HG03175 (cell line): ENCODE measurements at regions not wholly inside any gene's neighbourhood (a gene's known extent, or its start where the extent isn't known, plus 50 kb on each side); places are given as distances from the start of the nearest gene placed in this dataset.

Experiments used
- ATAC-seq: cut with Tn5 transposase; IDR thresholded peaks from one replicate; pipeline ENCODE4 v1.9.1; 2021; ENCODE audit warnings: mild to moderate bottlenecking, moderate library complexity; ENCODE audit not compliant: unreplicated experiment

DNA sequence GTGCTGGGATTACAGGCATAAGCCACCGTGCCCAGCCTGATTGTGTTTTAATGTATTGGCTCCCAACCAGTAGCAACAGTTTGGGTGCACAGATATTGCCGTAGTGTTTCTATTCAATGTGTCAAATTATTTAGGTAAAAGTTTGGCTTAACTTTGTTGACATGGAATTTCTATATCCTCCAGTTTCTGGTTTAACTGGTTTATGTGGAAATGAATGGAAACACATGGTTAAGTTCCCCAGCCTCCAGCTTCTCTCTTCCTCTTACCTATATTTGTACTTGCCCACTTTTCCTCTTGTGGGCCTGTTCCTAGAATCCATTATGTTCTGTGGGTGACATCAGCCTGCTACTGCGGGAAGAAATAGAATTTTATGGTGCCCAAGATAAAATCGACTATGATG, 53.9 kb upstream of the ESR1 start:
- ATAC-seq = no peak

DNA sequence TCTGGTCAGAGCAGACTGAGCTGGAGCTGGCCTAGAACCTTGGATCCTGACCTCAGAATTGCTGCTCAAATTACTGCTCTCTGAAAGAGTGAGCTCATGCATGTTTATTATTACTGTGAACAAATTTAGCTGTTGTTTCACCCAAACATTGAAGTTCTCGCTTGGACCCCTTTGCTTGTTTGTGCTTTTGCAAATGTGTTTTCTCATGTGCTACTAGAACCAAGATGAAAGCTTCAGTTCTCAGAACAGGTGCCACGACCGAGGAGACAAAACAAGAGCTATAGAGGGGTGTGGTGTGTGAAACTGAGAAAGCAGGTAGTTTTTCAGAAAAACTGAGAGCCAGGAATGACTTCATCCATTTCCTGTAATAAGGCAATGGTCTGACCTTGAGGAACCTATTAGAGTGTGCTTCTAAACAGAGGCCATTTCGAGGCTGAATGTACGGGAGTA, 50.0 kb upstream of the ESR1 start:
- peak; percentile 97 for ATAC-seq
